ENCODE measurements at regions not wholly inside any gene's neighbourhood (a gene's known extent, or its start where the extent isn't known, plus 50 kb on each side); places are given as distances from the start of the nearest gene placed in this dataset.

GRCh38 chr20:60677819-60678218, 574.2 kb upstream of the CDH4 start:
- H2BK5ac ChIP-seq (ENCODE audit: low read depth, low read length): no peak overlapping the region
- H3K23me2 ChIP-seq (ENCODE audit: low read depth, low read length): no peaks in the 10 kb centered on the region
- no peak overlapping the region for H3K4ac ChIP-seq (replicated peaks; ENCODE audit: insufficient read length, low read depth, low read length)
- no peak overlapping the region for H3K9ac ChIP-seq (replicated peaks in 1 of 4; ENCODE audit: extremely low read depth in 1 of 4, low read depth in 3 of 4, low read length in 3 of 4)
- no peaks in the 10 kb centered on the region for H3K4me1 ChIP-seq (replicated peaks in 1 of 4; ENCODE audit: control insufficient read depth in 3 of 4, insufficient read depth in 4 of 4, low read length in 3 of 4)
- no peak overlapping the region for H4K91ac ChIP-seq (replicated peaks; ENCODE audit: insufficient read length, low read length)
- H4K5ac ChIP-seq (ENCODE audit: insufficient read length, low read depth, low read length): no peak overlapping the region
- no peak overlapping the region for H3K4me2 ChIP-seq (ENCODE audit: insufficient read depth in 1 of 2, low read depth in 2 of 2, low read length in 2 of 2)
- H2BK120ac ChIP-seq (replicated peaks; ENCODE audit: low read depth, low read length): no peak overlapping the region
- no peaks in the 10 kb centered on the region; a peak in 1 of 7 replicates for H3K27me3 ChIP-seq (replicated peaks in 1 of 4; ENCODE audit: control insufficient read depth in 3 of 4, extremely low read depth in 1 of 4, insufficient read depth in 3 of 4, low read length in 3 of 4)
- DNase-seq (ENCODE audit: low read depth in 1 of 2, low spot score in 2 of 2) (no peak), FAIRE-seq (no peak)
- POLR2A ChIA-PET (ENCODE audit: partially characterized antibody): no interaction called here
- H3K36me3 ChIP-seq (ENCODE audit: control insufficient read depth in 2 of 4, insufficient read depth in 4 of 4, low read length in 3 of 4): no peaks in the 10 kb centered on the region
- WGBS, 2 experiments (ENCODE audit: extremely low coverage in 1 of 2, insufficient coverage in 1 of 2, insufficient read length in 1 of 2, insufficient replicate concordance in 2 of 2, low coverage in 1 of 2, low lambda C conversion rate in 2 of 2, missing lambda C conversion rate in 1 of 2): 95% methylated on average over 1 of the region's 1 CpG; no CpG with 5 or more reads in 1 of the 2 experiments
- H2BK20ac ChIP-seq (ENCODE audit: low read length): no peak overlapping the region
- TF ChIP-seq TAF1 (IDR thresholded peaks at IDR 0.05; ENCODE audit: low read depth, low read length): no peak
- TF ChIP-seq HDAC2 (IDR thresholded peaks at IDR 0.05; ENCODE audit: borderline replicate concordance in 1 of 2, low read depth in 2 of 2, low read length in 2 of 2): no peak
- TF ChIP-seq TEAD4 (IDR thresholded peaks at IDR 0.05; ENCODE audit: low read depth, low read length): no peak
- no peak for TF ChIP-seq SIRT6 (IDR thresholded peaks at IDR 0.05; ENCODE audit: low read length)
- no peak for TF ChIP-seq CHD2 (IDR thresholded peaks at IDR 0.05; ENCODE audit: low read length)
- no peak for TF ChIP-seq HDAC6 (IDR thresholded peaks at IDR 0.05; ENCODE audit: low read depth, low read length)
- no peak for TF ChIP-seq TAF7 (optimal IDR thresholded peaks at IDR 0.05; ENCODE audit: borderline replicate concordance, low read depth, low read length)
- no peak for TF ChIP-seq NANOG (IDR thresholded peaks at IDR 0.05; ENCODE audit: insufficient read depth, low read depth, low read length, poor library complexity, severe bottlenecking)
- no peak for TF ChIP-seq EP300 (IDR thresholded peaks at IDR 0.05; ENCODE audit: borderline replicate concordance in 1 of 2, low read depth in 2 of 2, low read length in 2 of 2)
- no peak for TF ChIP-seq KDM4A (IDR thresholded peaks at IDR 0.05; ENCODE audit: low read depth, low read length, severe bottlenecking)
- no peak for TF ChIP-seq TCF12 (IDR thresholded peaks at IDR 0.05; ENCODE audit: low read depth, low read length)
- no peak for TF ChIP-seq SIN3A (conservative IDR thresholded peaks at IDR 0.05 in 1 of 2, IDR thresholded peaks at IDR 0.05 in 1 of 2; ENCODE audit: low read depth in 1 of 2, low read length in 2 of 2)
- H3K79me1 ChIP-seq (ENCODE audit: low read depth, low read length): no peaks in the 10 kb centered on the region
- no peak overlapping the region for H3K56ac ChIP-seq (replicated peaks; ENCODE audit: insufficient read length, low read depth, low read length)
- H3K23ac ChIP-seq (ENCODE audit: insufficient read length): no peak overlapping the region
- no peak overlapping the region for H3K4me3 ChIP-seq (ENCODE audit: extremely low read depth in 1 of 4, insufficient read depth in 2 of 4, low read depth in 3 of 4, low read length in 4 of 4)
- no peak overlapping the region for H3K14ac ChIP-seq (ENCODE audit: insufficient read length)
- no peak overlapping the region for H3K18ac ChIP-seq (ENCODE audit: extremely low read depth, low read length)
- no peaks in the 10 kb centered on the region for H3K9me3 ChIP-seq (ENCODE audit: insufficient read depth in 2 of 2, low read depth in 1 of 2, low read length in 1 of 2)
- no peak overlapping the region for H2AFZ ChIP-seq (ENCODE audit: low read length)
- no peak overlapping the region for H2AK5ac ChIP-seq (ENCODE audit: low read depth, low read length)
- H2BK15ac ChIP-seq (ENCODE audit: low read length): no peak overlapping the region
- no peak overlapping the region for H3K27ac ChIP-seq (ENCODE audit: low read depth, low read length)
- no peak overlapping the region for H2BK12ac ChIP-seq (ENCODE audit: low read depth, low read length)
- no peak overlapping the region for H4K8ac ChIP-seq (ENCODE audit: extremely low read depth, insufficient read depth, low read length)
- no peaks in the 10 kb centered on the region for H4K20me1 ChIP-seq (replicated peaks in 1 of 2; ENCODE audit: control insufficient read depth in 1 of 2, insufficient read depth in 2 of 2, low read length in 2 of 2)
- no peaks in the 10 kb centered on the region for H3K79me2 ChIP-seq (ENCODE audit: control insufficient read depth in 1 of 2, insufficient read depth in 2 of 2, low read length in 2 of 2)
- CTCF ChIA-PET (ENCODE audit: partially characterized antibody): no interaction called here

Measured in H1 (cell line).